Kidney glomerular epithelial cell (primary cell): ENCODE measurements at regions not wholly inside any gene's neighbourhood (a gene's known extent, or its start where the extent isn't known, plus 50 kb on each side); places are given as distances from the start of the nearest gene placed in this dataset.

Source experiments
- DNase-seq: peaks from one replicate; lab custom pipeline; 2025; lab: John Stamatoyannopoulos, UW

DNA sequence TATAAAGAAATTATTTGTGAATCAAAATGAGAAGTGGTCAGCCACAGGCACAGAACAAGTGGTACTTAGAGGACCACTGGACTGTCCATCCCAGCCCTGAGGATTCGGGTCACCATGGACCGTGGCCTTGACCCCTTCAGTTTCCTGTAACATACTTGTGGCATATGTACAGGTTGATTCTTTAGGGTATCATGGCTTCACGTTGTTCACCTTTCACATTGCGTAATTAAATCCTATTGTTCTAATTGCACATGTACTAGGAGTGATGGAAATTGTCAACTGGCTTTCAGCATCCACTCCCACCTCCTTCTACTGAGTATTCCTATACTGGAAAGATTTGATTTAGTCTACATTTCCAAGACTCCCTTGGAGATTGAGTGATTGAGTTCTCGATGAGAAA, 148.3 kb upstream of the GJB5 start:
- DNase-seq = no peak

DNA sequence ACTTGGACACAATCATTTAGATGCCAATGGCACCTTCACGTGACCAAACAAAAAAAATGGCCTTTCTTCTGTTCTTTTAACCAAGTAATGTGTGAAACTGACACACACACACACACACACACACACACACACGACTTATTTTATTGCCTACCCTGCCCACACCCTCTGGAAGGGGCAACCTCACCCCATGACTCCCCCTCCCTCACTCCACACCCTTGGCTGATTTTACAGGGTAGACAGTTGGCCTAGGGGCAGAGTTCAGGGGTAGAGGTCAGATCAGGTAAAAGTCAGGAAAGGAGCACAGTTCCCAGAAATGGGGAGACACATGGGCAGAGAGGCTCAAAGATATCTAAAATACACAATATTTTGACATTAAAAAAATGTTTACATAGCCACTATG, 144.8 kb upstream of the GJB5 start:
- no peak for DNase-seq

DNA sequence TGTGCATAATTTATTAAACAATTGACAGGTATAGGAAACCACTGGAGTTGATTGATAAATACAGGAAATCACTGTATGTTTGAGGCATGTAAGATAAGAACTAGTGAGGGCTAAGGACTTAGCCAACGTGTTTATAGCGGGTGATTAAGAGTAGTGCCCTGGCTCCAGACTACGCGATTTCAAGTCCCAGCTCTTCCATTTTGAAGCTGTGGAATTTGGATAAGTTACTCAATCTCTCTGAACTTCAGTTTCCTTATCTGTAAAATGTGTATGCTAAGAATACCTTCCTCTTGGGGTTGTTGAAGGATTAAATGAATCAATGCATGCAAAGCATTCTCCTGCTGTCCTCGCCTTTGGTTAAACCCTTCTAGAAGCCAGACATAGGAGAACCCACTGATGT, 143.3 kb upstream of the GJB5 start:
- no peak for DNase-seq

DNA sequence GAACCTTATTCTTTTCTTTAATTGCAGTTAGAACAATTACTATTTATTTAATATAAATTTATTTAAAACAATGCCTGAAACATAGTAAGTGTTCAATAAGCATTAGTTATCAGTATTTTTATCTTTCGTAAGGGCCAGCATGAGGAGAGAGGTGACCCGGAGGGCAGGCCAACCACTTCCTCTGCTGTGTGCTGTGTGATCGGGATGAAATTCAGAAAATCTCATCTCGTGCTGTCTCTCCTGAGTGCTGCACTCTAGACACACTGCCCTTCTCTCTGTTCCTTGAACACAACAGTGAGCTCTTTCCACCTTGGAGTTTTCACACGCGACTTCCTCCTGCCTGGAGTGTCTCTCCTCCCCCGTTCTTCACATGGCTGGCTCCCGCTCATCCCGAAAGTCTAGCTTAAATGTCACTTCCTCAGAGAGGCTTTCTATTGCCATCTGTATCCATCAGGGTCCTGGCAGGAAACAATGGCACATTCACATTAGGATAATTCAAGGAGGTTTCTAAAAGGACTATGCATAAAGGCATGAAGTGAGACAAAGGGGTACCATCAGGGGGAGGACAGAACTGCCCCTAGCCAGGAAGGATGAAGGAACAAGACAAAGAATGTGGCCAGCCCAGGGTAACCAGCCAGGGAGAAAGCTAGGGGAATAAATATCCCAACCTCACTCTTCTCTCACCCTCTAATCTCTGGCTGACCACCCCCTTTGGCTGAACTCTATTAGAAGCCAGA, 142.6 kb upstream of the GJB5 start:
- DNase-seq = no peak

DNA sequence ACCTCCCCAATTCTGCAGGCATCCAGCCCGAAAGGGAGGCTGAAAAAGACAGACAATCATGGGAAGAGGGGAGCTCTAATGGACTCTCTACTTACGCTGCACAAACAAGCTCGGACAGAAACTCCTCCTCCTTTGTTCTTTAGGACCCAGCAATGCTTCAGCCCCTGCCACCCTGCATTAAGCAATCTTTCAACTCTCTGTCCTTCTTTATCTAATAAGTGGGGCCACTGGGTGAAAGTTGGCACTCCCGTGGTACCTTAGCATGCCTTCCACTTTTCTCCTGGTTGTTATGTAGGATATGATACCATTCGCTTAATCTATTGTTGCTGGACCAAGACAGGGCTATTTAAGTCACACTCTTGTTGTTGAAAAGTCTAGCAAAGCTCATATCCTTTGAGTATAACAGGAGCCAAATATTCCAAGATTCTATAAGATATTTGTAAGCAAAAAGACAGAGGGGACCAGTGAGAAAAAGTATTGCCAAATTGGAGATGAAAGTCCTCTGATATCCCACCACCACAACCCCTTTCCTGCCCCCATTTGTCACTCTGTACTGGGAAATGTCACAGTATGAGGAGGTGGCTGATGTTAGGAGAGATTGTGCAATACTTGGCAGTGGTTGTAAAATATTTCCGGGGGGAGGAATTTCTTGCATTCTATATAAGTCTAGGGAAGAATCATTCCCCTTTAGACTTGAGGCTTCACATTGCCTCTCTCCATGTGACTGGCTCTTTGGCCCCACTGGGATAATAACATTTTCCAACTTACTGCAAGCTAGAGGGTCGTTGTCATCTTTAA, 137.3 kb upstream of the GJB5 start:
- DNase-seq = no peak

DNA sequence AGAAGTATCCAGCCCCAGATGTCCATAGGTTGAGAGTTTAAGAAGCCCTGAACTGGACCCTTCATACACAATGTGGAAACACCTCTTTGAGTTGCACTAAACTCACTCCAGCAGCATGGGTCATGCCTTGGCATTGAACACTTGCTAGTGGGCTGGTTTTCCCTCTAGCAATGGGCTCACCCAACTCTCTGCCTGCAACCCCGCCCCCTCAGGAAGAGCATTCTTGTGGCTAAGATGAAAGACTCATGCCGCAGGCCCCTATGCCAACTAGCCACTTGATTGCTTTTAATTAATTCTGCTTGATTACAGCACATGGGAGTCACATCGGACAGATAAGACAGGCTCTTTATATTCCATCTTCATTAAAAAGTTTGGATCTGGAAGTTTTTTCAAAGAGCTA, 136.5 kb upstream of the GJB5 start:
- DNase-seq = no peak

DNA sequence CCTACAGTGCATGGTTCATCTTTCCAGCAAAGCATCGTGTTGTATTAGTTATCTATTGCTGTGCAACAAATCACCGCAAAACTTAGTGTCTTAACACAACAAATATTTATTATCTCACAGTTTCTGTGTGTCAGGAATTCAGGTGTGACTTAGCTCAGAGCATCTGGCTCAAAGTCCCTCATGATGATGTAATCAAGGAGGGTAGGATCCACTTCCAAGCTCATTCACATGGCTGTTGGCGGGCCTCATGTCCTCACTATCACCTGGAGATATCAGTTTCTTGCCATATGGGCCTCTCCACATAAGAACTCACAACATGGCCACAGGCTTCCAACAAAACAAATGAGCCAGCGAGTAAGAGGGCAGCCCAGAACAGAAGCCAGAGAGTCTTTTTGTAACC, 135.6 kb upstream of the GJB5 start:
- no peak for DNase-seq

DNA sequence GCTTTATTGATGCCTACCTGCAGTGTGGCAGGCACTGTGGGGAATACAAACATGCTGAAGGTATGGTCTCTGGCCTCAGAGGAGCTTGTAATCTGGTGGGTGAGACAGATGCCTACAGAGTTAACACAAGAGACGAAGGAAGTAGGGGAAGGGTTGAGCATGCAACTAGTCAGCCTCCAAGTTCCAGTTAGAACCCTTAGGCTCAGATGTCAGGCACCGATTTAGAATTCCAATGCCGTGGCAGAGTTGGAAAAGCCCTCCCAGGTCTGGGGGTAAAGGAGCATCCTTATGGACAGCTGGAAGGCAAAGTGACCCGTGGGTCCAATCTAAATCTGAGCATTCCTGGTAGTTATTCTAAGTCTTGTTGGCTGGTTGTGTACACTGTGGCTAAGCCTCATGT, 132.9 kb upstream of the GJB5 start:
- no peak for DNase-seq

DNA sequence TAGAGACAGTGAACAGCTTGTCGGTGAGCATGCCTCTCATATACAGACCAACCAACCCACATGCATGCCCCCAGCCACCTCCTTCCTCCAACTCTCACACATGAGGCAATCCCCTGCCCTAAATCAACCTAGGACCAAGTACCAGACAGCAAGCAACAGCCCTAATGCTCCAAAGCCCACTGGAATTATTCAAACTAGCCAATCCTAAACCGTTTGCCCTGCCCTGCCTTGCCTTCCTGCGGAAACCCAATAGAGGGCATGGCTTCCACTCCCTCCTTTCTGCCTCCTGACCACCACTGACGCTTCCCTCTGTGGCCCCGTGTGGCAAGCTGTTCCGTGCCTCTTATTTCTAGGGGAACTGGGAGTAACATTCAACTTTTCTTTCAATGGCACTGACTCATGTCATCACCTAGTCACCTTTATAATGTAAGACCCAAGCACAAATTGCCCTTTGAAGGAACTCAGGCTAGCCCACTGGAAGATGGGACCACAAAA, 129.3 kb upstream of the GJB5 start:
- no peak for DNase-seq

DNA sequence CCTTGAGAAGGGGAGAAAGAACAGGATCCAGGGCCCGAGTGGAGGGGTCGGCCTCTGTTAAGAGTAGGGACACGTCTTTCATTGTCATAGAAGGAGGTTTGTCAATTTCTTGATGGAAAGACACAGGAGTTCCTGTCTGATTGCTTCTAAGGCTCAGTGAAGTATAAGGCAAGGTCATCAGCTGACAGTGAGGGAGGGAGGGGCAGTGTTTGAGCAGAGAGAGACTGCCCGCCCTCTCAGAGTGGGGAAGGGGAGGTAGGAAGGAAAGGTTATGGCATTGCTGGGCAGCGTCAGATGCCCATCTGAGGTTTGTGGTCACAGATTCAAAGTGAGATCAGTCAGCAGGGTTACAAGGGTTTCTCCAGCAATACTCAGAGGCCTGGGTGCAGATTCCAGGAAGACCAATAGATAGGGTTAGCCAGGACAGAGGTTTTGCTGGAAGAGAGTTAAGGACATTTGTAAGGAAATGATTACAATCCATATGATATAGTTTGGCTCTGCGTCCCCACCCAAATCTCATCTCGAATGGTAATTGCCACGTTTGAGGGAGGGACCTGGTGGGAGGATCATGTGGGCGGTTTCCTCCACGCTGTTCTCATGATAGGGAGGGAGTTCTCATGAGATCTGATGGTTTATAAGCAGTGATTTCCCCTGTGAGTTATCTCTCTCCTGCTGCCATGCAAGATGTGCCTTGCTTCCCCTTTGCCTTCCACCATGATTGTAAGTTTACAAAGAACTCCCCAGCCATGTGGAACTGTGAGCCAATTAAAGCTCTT, 127.2 kb upstream of the GJB5 start:
- no peak for DNase-seq

DNA sequence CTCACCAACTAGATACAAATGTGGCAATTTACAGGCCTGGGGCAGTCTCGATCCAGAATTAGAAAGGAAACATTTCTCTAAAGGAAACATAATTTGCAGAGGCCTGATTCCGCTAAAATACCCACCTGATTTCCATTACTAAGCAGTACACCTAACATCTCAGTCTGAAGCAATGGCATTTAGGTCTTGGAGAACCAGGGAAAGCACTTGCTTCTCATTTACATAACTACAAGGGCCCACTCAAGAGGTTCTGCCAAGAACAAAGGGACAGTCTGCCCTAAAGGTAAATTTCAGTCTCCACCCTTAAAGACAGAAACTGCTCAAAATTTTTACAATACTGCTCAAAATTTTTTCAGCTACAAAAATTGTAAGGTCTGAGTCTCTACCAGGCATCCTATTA, 123.7 kb upstream of the GJB5 start:
- DNase-seq = no peak

DNA sequence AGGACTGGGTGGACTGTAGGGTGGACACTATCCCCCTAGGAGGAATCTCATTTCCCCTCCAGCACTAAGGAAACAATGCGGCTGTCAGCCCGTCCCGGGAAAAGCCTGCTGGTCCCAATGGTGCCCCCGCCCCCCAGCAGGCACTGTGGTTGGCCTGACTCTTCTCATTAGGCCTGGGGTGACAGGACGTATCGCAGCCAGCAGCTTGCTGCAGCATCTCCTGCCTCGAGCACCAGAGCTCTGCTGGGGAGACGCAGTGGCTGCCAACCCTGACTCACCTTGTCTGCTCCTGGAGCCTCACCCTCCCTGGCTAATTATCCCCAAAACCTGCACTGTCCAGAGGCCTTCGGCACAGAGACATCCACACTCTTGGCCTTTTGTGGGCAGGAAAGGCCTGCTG, 115.1 kb upstream of the GJB5 start:
- no peak for DNase-seq

DNA sequence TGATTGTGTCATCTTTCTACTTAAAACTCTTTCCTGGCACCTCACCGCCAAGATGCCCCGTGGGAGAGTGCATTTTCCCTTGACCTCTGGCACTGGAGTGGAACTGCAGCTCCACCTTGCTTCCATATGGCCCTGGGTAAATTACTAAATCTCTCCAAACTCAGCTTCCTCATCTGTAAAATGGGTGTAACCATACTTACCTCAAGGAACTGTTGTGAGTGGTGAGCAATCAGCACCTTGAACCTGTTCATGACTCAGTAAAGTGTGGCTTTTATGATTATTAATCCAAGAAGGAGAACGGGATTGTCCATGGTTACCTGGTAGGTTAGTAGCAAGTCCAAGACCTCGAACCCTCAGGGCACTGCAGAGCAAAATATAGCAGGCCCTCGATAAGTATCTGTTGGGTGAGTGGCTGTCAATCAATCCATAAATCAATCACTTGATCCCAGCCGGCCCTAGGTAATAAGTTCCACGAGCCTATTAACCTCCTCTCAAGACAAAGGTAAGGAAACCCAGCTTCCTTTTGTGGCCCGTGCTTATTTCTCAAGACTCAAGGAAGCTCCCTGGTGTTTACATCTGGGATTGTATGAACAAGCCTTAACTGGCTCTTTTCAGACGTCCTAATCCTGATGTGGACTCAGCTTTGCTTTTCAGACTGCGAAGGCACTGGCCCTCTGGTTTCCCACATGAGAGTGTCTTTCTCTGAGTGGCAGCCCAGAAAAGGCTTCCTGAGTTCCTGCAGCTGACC, 114.0 kb upstream of the GJB5 start:
- no peak for DNase-seq

DNA sequence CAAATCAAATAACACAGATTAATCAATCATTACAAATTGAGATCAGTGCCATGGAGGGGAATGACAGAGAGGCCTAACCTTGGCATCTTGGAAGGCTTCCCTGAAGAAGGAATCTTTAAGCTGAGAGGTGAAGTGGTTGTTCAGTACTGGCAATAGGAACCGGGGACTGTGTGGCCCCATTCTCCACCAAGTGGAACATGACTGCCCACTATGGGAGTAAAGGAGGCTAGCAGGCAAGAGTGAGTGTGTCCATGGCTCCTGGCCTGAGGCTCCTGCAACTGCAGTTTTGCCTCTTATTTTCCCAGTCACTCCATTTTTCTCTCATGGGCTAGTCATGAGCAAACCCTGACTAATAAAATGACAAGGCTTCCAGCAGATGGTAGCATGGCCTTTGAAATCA, 112.2 kb upstream of the GJB5 start:
- no peak for DNase-seq

DNA sequence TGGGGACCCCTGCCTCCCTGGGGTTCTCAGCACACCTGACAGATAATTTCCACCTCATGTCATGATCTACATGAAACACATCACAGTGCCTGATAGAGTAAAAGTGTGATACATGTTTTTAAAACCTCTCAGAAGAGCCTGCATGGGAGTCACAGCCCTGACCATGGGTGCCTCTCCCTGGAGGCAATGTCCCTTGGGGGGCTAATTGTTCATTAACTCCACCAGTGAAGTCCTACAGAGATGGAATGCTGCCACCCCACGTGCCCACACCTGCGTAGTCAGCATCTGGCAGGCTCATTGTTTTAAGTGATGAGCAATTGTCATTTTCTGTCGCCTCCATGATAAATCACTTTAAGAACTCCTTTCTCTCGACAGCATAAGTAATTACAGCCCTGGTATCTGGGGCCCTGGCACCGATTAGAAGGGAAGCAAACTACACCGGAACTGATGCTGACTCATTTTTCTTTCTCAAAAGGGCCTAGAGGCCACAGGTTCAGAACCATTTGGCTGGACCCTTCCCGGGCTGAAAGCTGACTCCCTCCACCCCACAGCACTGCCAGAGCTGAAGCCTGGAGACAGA, 109.6 kb upstream of the GJB5 start:
- no peak for DNase-seq

DNA sequence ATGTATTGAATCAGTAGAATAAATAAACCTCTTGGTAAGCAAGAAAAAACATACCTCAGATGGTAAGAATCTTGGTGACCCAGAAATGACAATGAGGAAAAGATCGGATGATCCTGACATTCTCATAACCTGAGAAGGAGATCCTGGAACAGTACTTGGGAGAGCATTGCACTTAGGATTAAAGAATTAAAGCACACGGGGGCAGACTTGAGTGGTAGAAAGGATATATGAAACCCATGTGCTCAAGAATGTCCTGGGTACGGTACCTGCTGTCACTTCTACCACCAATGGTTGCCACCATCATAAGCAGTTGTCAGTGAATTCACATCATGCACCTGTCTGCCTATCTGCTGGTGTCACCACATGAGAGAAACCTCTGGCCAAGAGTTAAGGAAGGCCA, 108.9 kb upstream of the GJB5 start:
- no peak for DNase-seq

DNA sequence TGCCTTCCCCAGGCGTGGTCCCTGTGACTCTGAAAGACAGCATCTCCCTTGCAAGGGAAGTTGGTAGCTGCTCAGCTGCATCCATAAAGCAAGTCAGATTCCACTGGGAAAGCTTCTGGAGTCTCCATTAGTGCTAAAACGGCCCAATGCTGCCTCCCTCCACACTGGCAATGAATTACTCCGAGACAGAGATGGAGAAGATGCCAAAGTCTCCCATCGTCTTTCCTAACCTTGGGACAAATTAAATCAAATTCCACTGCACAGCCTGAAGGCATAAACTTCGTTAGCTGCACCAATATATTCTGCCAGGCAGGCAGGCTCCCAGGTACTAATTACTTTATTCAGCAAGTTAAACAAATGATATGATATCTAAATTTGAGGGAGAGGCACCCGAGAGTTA, 106.3 kb upstream of the GJB5 start:
- DNase-seq = no peak

DNA sequence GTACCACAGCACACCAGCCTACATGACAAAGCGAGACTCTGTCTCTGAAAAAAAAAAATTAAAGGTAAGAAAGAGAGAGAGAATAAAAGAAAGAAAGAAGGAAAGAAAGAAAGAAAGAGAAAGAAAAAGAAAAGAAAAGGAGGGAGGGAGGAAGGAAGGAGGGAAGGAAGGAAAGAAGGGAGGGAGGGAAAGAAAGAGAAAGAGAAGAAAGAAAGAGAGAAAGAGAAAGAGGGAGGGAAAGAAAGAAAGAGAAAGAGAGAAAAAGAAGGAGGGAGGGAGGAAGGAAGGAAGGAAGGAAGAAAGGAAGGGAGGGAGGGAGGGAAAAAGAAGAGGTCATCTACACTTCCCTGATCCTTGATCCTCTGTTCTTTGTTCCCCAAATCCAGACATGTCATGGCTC, 104.8 kb upstream of the GJB5 start:
- no peak for DNase-seq

DNA sequence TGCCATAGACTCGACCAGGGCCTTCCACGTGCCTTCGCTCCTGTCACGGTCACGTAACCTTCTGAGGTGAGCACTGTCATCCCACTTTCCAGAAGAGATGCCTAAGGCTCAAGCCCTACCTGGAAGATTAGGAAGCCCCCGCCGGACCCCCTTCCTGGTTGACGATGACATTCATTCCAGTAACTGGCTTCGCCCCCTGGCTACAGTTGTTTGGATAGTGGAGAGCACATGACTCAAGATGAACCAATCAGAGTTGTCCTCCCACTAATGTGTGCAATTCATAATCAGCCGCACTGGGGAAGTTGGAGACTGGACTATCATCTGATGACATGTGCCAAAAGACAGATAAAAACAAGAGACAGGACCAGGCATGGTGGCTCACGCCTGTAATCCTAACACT, 104.0 kb upstream of the GJB5 start:
- no peak for DNase-seq

DNA sequence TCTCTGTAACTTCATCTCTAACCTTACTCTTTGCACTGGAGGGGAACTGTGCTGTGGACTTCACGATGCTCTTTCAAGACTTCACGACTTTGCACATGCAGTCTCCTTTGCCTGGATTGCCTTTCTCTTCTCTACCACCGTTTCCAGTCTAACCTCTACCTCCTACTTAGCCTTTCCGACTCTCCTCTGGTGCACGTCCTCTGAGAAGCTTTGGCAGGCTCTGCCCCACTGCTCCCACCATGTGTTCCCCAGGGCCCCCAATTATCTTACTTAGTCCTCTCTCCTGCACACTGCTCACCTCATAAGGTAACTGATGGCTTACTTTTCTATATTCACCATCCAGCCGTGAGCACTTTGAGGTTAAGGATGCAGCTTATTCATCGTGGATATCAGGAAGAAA, 101.7 kb upstream of the GJB5 start:
- DNase-seq = no peak

DNA sequence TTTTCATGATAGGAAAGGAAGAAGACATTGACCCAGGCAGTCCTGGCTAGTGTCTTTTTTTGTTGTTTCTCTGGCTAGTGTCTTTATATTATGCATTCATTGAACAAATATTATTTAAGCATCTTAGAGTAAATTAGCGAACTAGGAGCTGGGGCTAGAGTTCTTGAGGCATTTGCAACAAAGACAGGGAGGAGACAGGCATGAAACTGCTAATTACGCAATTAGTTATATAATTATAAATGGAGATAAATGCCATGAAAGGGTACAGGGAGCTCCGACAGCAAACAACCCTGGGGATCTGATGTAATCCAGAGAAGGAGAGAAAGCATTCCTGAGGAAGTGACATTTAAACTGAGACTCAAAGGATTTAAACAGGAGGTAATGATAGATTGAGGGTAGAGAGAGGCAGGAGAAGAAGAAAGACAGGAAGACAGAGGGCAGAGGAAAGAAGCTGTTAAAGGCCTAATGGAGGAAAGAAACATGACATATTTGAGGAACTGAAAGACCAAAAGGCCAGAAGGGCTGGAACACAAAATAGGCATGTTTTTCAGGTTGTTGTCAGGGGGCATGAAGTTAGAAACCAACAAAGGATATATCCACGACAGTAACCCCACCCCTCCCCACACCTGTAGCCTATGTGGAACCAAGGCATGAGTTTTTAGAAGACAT, 99.5 kb upstream of the GJB5 start:
- DNase-seq = no peak
